RWPE1 (cell line): ENCODE measurements at regions not wholly inside any gene's neighbourhood (a gene's known extent, or its start where the extent isn't known, plus 50 kb on each side); places are given as distances from the start of the nearest gene placed in this dataset.
"Not testable (repeated sequence)": the region's sequence is repeated elsewhere in the genome, so short reads cannot be mapped to it uniquely, and the experiment has no call there.

ENCODE experiments used
- CTCF ChIA-PET: fragments of 350-600 bp; sonication (Branson Sonifier 250); formaldehyde crosslinking; extraction: SDS; loops from one replicate; lab custom pipeline; 2021; lab: Yijun Ruan, JAX
- POLR2A ChIA-PET: fragments of 400-600 bp; formaldehyde crosslinking; extraction: SDS; loops from one replicate; lab custom pipeline; 2020; ENCODE audit warnings: antibody characterized with exemption; ENCODE audit not compliant: low non-redundant PET; lab: Yijun Ruan, JAX
- DNase-seq: peaks from one replicate; pipeline ENCODE4 v3.0.0; 2012; ENCODE audit warnings: low spot score
- H3K27ac ChIP-seq: fragments of 450-650 bp; 2 replicates; pipeline ENCODE4 v1.5.1; 2017
- TF ChIP-seq, protein P1 (sequence below): fragments of 450-650 bp; conservative IDR thresholded peaks from 2 replicates; pipeline ENCODE4 v1.5.1; 2017; ENCODE audit warnings: low read depth, mild to moderate bottlenecking

DNA sequence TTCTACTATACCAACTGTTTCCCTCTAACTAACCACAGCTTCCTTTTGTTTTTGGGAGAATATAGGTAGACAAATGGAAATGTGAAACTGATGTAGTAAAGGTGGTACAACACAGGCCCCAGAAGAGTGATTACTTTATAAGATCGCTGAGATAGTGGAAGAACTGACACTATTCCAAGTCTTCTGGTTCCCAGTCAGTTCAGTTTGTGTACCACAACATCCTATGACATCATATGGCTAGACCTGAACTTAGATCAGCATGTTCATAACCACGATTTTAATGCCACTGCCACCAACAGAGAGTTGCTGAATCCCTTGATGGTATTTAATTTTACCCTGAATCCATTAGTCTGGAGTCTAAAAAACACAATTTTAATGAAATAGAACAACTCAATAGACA lies 328.9 kb downstream of the GPD2 start:
- ChIA-PET POLR2A (no interaction called here), CTCF (interaction anchor here (0.6 kb wide), 1 partner anchor 226 kb away, joined by 5 read pairs; no protein-coding TSS in a partner anchor)
- no peak overlapping the region for H3K27ac ChIP-seq
- DNase-seq, result no peak
- TF ChIP-seq, protein P1, sequence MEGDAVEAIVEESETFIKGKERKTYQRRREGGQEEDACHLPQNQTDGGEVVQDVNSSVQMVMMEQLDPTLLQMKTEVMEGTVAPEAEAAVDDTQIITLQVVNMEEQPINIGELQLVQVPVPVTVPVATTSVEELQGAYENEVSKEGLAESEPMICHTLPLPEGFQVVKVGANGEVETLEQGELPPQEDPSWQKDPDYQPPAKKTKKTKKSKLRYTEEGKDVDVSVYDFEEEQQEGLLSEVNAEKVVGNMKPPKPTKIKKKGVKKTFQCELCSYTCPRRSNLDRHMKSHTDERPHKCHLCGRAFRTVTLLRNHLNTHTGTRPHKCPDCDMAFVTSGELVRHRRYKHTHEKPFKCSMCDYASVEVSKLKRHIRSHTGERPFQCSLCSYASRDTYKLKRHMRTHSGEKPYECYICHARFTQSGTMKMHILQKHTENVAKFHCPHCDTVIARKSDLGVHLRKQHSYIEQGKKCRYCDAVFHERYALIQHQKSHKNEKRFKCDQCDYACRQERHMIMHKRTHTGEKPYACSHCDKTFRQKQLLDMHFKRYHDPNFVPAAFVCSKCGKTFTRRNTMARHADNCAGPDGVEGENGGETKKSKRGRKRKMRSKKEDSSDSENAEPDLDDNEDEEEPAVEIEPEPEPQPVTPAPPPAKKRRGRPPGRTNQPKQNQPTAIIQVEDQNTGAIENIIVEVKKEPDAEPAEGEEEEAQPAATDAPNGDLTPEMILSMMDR, result no peak

DNA sequence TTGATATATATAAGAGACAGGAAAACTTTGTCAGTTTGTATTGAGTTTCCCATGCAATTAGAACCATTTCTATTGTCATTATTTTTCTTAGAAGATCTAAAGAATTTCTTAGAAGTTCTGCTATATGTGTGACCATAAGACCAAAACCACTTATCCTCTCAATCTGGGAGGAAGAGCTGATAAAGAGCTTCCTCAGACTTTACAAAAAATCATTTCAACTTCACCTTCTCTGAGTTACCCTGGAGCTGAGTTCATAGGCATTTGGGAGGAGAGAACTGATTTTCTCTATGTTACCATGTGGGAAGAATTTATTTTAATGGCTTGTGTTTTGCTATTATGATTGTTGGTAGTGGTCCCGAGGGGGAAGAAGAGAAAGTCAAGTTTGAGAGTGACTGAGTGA lies 329.3 kb downstream of the GPD2 start:
- ChIA-PET POLR2A (no interaction called here), CTCF (interaction anchor here (0.6 kb wide), 1 partner anchor 226 kb away, joined by 5 read pairs; no protein-coding TSS in a partner anchor)
- DNase-seq, result no peak
- H3K27ac ChIP-seq, result no peak overlapping the region
- TF ChIP-seq, protein P1, result no peak

DNA sequence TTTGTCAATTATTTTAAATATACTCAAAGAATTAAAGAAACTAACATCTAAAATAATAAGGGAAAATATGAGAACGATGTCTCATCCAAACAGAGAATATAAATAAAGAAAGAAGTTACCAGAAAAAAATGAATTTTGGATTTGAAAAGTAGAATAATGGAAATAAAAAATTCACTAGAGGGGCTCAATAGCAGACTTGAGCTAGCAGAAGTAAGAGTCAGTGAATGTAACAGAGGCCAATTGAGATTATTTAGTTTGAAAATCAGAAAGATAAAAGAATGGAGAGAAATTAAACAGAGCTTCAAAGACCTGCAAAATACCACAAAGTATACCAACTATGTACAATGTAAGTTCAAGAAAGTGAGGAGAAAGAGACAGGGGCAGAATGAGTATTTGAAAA lies 333.6 kb downstream of the GPD2 start:
- DNase-seq, result no peak
- H3K27ac ChIP-seq, result no peak overlapping the region
- TF ChIP-seq, protein P1, result no peak
- ChIA-PET CTCF (no interaction called here), POLR2A (no interaction called here)

DNA sequence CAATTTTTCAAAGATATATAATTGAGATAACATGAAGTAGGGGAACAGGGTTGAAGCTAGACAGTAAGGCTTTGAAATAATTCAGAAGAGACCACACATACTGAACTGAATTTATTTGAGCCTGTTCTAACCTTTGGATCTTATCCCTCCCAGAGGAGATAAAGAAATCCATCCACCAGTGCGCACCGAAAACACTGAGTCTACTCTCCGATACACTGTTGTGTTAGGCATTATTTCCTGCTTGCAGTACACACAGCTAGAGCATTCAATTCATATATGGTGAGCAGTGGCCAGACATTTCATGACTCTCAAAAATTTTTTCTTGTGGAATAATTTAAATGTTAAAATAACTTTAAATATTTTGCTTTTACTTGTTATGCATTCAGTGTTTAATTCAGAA lies 342.7 kb downstream of the GPD2 start:
- CTCF ChIA-PET, result no interaction called here
- H3K27ac ChIP-seq, result no peak overlapping the region
- TF ChIP-seq, protein P1, result no peak
- no peak for DNase-seq
- POLR2A ChIA-PET, result no interaction called here

DNA sequence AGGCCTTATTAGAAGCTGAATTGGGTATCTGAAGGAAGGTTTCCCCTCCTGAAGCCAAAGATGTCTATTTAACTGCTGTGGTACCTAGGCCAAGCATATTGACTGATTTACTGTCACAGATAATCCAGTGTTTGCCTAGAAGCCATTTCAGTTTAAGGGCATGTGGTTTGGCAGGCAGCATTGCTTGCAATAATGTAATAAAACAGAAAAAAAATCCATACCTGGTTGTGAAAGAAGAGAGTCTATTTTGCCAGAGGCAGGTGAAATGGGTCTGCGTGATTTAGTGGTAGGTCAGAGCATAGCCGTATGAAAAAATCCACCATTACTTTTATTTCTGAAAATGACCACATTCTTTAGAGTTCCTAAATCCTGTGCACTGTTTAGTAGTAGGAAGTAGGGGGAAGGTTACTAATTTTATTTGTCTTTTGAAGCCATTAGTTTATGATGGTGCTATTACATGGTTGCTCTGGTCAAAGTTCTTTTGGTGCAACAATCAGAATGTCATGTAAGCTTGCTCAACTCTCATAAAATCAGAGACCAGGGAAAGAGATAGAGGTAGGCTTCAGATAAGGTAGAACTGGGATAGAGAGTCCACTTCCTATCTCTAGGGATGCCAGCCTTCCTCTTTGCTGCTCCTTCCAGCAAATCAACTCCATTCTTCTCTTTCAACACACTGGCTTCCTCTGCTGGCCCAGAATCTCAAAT lies 343.4 kb downstream of the GPD2 start:
- no peak overlapping the region for H3K27ac ChIP-seq
- no peak for DNase-seq
- ChIA-PET CTCF (interaction anchor here (0.7 kb wide), 1 partner anchor 24 kb away, joined by 4 read pairs; no protein-coding TSS in a partner anchor), POLR2A (no interaction called here)
- TF ChIP-seq, protein P1, result no peak

DNA sequence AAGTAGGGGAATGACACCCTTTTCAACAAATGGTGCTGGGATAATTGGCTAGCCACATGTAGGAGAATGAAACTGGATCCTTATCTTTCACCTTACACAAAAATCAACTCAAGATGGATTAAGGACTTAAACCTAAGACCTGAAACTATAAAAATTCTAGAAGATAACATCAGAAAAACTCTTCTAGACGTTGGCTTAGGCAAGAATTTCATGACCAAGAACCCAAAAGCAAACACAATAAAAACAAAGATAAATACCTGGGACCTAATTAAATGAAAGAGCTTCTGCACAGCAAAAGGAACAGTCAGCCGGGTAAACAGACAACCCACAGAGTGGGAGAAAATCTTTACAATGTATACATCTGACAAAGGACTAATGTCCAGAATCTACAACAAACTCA lies 345.5 kb downstream of the GPD2 start:
- DNase-seq, H3K27ac ChIP-seq, POLR2A ChIA-PET, CTCF ChIA-PET: not testable (repeated sequence)

DNA sequence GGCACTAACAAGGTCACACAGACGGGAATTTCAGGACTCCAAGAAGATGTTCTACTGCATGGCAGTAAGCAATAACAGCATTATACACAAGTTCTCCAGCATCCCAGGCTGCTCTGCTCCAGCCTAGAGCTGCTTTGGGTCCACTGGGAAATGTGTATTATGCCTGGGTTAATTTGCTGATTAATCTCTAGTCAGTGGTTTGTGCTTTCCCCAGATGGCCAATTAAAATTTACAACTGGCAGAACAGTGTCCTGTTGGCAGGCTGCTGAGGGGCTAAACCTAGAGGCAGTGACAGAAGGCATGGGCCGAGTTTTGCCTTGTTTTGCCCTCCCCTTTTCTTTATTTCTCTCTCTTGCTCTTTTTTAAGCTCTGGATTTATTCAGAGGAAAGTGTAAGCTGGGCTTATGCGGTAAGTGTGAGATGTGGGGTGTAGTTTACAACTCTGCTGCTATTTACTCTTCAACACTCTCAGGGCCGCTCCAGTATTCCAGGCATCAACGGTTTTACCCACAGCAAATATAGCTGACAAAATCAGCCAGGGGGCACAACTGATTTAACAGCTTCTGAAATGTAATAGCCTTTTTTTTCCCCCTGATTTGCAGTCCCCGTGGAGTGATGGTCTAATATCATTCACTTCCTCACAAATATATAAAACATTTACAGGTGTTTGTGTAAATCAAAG lies 348.0 kb downstream of the GPD2 start:
- ChIA-PET POLR2A (no interaction called here), CTCF (interaction anchor here (0.7 kb wide), 1 partner anchor 37 kb away, joined by 3 read pairs; no protein-coding TSS in a partner anchor)
- no peak for DNase-seq
- H3K27ac ChIP-seq, result no peak overlapping the region
- TF ChIP-seq, protein P1, result no peak
